Stimulated activated CD4-positive, alpha-beta T cell treated with anti-CD3 and anti-CD28 coated beads, Interleukin-15, amount 100 ng/mL, for 1 hour (primary cell): ENCODE measurements at regions not wholly inside any gene's neighbourhood (a gene's known extent, or its start where the extent isn't known, plus 50 kb on each side); places are given as distances from the start of the nearest gene placed in this dataset.
"Not testable (repeated sequence)": the region's sequence is repeated elsewhere in the genome, so short reads cannot be mapped to it uniquely, and the experiment has no call there.

Experiments
- DNase-seq, 2 donors: peaks; one replicate each; pipeline ENCODE4 v3.0.0-alpha.2; 2020; ENCODE audit warnings: low read depth in 1 of 2, low spot score in 1 of 2

- no peak for DNase-seq
Measured at GRCh38 chr13:73532987-73533510, 474.2 kb downstream of the KLF5 start.

DNA sequence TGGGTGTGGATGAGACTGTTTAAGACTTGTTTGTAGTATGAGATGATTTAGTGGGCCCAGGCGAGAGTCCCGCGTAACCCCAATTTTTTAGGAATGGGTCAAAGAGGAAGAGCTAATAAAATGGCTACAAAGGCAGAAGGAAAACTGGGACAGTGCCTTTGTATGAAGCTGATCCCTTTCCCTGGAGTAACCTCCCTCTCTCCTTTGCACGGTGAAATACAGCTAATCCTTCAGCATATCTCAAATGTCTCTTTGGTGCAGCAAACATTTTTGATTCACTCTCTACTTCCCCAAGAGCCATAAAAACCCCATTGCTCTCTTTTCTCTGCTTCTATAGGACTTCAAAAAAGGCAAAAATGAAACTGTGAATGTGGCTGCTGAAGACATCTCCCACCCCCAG lies 473.8 kb downstream of the KLF5 start:
- no peak for DNase-seq

DNA sequence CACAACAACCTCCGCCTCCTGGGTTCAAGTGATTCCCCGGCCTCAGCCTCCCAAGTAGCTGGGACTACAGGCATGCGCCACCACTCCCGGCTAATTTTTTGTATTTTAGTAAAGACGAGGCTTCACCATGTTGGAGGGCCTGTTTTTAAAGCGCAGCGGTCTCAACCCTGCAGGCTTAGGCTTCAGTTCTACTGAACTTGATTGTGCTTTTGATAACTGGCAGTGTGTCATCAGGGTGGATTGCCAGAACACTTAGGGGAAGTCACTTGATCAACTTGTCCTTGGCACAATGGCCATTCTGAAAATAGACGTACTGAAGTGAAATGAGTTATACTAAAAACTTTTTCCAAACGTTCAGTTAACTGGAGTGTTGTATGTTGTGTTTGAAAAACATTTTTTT lies 472.2 kb downstream of the KLF5 start:
- no peak for DNase-seq

DNA sequence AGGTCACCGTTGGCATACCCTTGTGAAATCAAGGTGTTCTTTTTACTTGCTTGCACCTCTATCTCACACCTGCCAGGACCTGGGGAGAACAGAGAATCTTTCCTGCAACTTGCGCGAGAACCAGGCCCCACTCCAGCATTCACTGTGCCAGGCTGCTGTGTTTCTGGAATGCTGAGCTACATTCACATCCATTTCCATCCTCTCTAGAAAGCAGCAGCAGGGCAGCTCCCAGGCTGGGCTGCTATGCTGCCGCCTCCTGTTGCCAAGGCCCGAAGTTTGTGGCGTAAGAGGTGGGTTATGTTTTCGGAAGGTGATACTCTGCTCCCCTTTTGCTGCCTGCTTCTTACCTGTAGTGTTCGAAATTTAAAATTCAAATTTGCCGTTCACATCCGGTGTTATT lies 464.1 kb downstream of the KLF5 start:
- DNase-seq, result no peak

DNA sequence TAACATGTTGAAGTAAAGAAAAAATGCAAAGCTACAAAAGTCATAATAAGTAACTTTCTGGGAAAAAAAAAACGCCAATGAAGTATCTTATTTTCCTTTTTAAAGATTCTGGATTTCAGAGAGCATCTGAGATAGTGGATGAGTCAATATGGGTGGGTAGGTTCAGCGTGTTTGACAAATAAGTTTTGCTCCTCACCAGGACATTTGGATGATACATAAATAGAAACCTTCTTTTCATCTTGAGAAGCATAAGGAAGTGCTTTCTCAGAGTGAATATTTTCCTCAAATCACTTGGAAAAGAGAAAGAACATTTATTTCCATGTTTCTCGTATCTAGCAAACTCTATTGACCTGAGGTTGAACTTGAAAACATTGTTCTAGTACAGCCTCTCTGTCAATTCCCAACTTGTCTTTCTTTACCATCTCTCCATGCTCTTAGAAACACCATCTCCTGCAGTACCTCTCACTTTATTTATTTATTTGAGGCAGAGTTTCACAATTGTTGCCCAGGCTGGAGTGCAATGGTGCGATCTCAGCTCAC lies 463.2 kb downstream of the KLF5 start:
- DNase-seq, result no peak

DNA sequence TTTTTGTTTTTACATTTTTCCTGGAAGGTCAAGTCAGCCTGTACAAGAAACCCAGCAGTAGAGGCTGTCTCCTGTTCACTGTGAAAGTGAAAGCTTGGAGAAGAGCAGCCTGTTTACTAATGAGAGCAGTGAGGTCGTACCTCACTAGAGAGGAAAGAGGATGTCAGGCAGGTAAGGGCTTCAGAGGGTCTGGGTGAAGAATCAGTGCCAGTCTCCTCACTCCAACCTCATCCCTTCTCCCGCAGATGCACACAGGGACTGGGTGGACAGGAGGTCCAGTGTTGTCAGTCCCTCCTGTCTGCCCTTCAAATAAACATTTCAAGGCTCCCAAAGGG lies 462.5 kb downstream of the KLF5 start:
- no peak for DNase-seq

DNA sequence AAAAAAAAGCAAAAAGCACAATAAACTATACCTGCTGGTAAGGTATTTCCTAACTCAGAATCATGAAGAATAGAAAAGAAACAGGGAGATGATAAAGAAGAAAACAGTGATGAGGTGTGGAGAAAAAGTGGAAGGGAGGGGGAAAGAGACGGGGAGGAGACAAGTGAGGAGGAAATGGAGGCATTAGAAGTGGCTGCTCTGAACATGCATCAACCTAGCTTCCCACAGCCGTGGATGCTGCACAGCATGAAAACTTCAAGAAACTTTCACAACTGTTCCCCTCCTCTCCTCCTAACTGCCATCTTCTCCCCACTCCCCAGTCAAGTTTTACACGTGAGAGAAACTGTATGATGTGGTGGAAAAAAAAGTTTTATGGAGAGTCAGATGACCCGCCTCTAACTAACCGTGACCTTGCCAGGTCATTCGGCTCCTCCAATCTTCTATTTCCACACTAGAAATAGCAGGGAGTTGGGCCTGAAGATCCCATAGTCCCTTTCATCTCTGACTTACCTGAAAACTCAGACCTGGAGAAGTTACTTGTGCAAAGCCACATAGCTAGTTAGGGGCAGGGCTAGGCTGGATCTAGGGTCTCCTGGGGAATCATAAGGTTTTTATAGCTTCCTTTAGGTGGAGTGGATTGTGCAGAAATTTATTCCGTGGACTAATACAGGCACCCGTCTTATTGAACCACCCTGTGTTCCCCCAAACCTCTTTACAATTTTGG lies 461.9 kb downstream of the KLF5 start:
- DNase-seq, result no peak

- not testable (repeated sequence) for DNase-seq
Measured at GRCh38 chr13:73520135-73520534, 461.3 kb downstream of the KLF5 start.

GRCh38 chr13:73519396-73520116 lies 460.8 kb downstream of the KLF5 start:
- DNase-seq, result no peak

DNA sequence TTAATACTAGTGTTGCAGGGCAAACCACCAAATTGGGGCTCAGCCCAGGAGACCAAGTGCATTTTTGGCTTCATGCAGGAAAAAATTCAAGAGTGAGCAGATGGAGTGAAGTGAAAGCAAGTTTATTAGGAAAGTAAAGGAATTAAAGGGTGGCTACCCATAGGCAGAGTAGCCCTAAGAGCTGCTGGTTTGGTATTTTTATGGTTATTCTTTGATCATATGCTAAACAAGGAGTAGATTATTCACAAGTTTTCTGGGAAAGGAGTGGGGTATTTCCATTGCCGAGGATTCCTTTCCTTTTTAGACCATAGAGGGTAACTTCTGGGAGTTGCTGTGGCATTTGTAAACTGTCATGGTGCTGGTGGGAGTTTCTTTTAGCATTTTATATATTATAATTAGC lies 459.0 kb downstream of the KLF5 start:
- no peak for DNase-seq

- no peak for DNase-seq
Measured at GRCh38 chr13:73516731-73517130, 457.9 kb downstream of the KLF5 start.

DNA sequence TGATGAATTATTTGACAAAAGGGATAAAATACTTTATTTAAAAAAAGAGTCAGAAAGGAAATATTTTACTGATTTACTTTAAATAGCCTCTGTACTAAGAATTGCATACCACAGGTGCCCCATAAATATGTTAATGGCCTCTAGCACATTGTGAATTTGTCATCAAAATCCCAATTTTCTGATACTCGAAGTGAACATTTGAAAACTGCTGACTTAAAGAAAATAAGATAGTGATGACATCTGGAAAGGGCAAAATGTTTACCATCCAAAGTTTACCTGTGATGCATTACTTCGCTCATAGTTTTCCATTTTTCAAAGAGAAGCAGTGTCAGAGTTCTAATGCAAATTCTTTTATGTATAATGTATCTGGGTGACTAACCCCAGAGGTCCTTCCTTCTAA lies 455.4 kb downstream of the KLF5 start:
- DNase-seq, result no peak

- no peak for DNase-seq
Measured at GRCh38 chr13:73513751-73514150, 454.9 kb downstream of the KLF5 start.

DNA sequence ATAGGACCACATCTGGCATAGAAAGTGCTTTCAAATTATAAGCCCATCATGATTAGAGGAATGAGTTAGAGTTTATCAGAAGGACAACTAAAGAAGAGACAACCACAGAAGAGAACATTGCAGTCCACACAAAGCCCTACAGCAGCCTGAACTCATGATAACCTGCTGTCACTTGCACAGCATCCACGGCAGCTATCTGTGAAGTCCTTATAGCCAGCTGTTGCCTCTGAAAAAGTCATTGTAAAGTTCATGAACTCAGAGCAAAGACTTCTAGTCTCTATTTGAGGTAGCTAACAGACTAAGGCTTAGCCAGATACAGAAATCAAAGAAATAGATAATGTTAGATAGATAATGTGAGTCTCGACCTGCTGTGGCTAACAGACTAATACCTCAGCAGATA lies 450.0 kb downstream of the KLF5 start:
- DNase-seq, result no peak

DNA sequence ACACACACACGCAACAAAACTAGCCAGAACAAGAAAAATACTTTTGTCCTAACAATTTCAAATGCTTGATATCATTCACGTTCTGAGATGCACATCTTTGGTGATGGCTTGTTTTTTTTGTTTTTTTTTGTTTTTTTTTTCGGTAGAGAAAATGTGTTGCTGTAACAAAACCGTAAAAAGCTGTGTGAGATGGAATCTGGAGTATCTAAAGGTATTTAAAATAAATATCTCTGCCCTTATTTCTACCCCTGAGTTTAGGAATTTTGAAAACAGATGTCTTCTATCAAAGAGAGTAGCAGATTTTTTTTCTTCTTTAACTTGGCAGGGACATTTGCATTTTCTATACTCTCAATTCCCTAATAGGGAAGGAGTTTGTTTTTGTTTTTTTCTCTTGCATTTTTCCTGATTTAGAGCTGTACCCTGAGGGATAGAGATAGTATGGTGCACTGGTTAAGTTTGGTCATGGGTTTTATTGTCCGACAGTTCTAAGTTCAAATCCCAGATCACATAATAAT lies 446.6 kb downstream of the KLF5 start:
- DNase-seq, result no peak

GRCh38 chr13:73499695-73500094 lies 440.9 kb downstream of the KLF5 start:
- DNase-seq, result no peak

DNA sequence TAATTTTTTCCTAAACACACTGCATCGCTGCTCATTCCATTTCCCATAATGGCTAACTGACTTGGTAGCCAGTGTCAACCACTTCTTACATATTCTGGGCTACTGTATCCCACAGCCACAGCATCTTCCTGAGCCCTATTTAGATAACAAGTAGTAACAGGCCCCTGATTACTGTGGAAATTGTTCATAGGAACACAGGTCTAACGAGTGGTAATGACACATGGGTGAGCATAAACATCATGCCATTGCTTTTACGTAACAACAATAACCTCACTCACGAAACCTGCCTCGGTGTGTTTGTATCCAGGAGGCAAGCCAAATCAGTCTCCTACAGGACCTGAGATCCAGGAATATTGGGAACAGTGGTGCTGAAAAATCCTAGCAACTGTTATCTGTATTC lies 438.6 kb downstream of the KLF5 start:
- no peak for DNase-seq

DNA sequence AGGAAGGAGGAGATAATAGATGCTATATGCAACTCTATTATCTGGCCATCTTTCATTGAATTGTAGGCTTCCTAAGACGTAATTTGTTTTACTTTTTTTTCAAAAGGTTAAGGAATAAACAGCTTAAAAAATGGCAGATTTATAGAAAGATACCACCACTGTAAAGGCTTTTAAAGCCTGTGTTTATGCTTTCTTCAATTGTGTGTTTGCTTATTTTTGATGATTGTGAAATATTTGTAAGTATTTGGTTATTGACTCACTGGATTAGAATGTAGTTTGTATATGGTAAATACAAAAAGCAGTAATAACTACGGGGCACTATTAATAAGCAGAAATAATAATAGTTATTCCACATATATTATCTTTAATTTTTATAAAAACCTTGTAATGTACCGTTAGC lies 437.9 kb downstream of the KLF5 start:
- DNase-seq, result no peak

GRCh38 chr13:73492811-73493210 lies 434.0 kb downstream of the KLF5 start:
- no peak for DNase-seq

DNA sequence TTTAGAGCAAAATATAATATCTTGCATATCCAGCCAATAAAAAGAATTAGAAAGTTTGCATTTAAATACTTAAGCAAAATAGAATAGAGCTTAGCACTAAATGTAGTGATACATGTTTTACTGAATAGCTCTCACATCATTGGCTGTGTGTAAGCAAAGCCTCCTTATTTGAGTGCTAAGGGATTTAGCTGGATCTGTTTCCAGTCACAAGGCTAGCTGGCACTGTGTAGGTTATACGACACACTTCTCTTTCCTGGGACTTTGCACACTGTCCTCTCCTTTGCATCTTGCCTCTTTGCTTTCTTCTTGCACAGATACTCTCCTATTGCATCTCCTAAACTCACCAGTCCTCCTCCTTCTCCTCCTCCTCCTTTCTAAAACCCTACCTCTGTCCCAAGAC lies 423.8 kb downstream of the KLF5 start:
- no peak for DNase-seq

GRCh38 chr13:73481886-73482445 lies 423.2 kb downstream of the KLF5 start:
- DNase-seq, result no peak
